Adrenal gland (tissue), 9 donors: ENCODE measurements at regions not wholly inside any gene's neighbourhood (a gene's known extent, or its start where the extent isn't known, plus 50 kb on each side); places are given as distances from the start of the nearest gene placed in this dataset.

Source experiments
- DNase-seq, 7 donors: peaks; one replicate each; pipeline ENCODE4 v3.0.0-alpha.2; 2019 to 2020
- H3K27ac ChIP-seq, 5 donors: fragments of 200-600 bp; sonication (generic) in 4 of 5; 1 replicate in 3 of 5; 2 replicates in 2 of 5; pipeline versions ENCODE4 v1.5.1 to v1.8.0; 2016 to 2020; ENCODE audit warnings: mild to moderate bottlenecking in 1 of 5
- H3K27me3 ChIP-seq: fragments of 200-600 bp; 2 replicates; pipeline ENCODE4 v1.8.0; 2021
- H3K36me3 ChIP-seq, 2 donors: fragments of 200-600 bp; replicated peaks in 1 of 2; 1 replicate in 1 of 2; 2 replicates in 1 of 2; pipeline versions ENCODE4 v1.5.1 to v1.8.0; 2018 to 2022
- H3K4me1 ChIP-seq, 2 donors: fragments of 200-600 bp; replicated peaks in 1 of 2; 1 replicate in 1 of 2; 2 replicates in 1 of 2; pipeline versions ENCODE4 v1.5.1 to v1.8.0; 2018 to 2021
- H3K4me3 ChIP-seq, 4 donors: fragments of 200-600 bp; sonication (generic) in 3 of 4; one replicate each; pipeline ENCODE4 v1.5.1; 2016 to 2018
- H3K9me3 ChIP-seq, 3 donors: fragments of 200-600 bp; sonication (generic) in 1 of 3; replicated peaks in 1 of 3; 1 replicate in 2 of 3; 2 replicates in 1 of 3; pipeline versions ENCODE4 v1.5.1 to v1.8.0; 2016 to 2021
- CTCF ChIP-seq, 6 experiments: fragments of 450-650 bp in 4 of 6; fragments of 200-600 bp in 2 of 6; sonication (generic) in 1 of 6; IDR thresholded peaks; 1 replicate in 5 of 6; 2 replicates in 1 of 6; pipeline versions ENCODE4 v1.5.1 to v1.8.0; 2016 to 2021; ENCODE audit warnings: antibody characterized with exemption in 6 of 6, mild to moderate bottlenecking in 2 of 6, moderate library complexity in 1 of 6
- POLR2A ChIP-seq, 2 donors: fragments of 450-650 bp; IDR thresholded peaks; one replicate each; pipeline ENCODE4 v1.6.1; 2017; ENCODE audit warnings: antibody characterized with exemption in 2 of 2, mild to moderate bottlenecking in 2 of 2, moderate library complexity in 1 of 2
- WGBS, 4 donors: extraction: QIAGEN DNeasy Blood & Tissue Kit in 2 of 4; methylation state at CpG; one replicate each; pipeline versions ENCODE4 v1.1.5 to v1.1.7; 2013 to 2017; 5-methylcytosine and 5-hydroxymethylcytosine counted together
- intact Hi-C, 2 donors: fragments of 100-400 bp; cut with DNase I; formaldehyde crosslinking; loops; one replicate each; pipeline versions ENCODE4 v1.14.1 to v1.15.0; 2022 to 2023
- donor health status: healthy with polysubstance abuse.
- donor health status: Bipolar disorder and iron deficiency.
- donor health status: DM: yes; HTN: yes; CAD: no.
- donor health status: DM: no; HTN: no; CAD: no.
- donor health status: DM: no; HTN: no; CAD: no.

GRCh38 chr1:22380024-22380785 is 71.4 kb upstream of the ZBTB40 start:
- Histone ChIP-seq H3K27me3 (no peaks in the 10 kb centered on the region), H3K27ac (no peak overlapping the region), H3K36me3 (no peaks in the 10 kb centered on the region), H3K9me3 (no peaks in the 10 kb centered on the region), H3K4me3 (no peak overlapping the region), H3K4me1 (peaks cover 7 to 8% of the 10 kb centered on the region in 2 donors)
- 60 to 89% (median 69%) methylated on average over 4 to 10 of the region's 10 CpGs for WGBS, 4 donors
- DNase-seq = peak in 5 of 7 donors; percentile 39 to 56 (median 44)
- intact Hi-C loops = no loop called here
- TF ChIP-seq CTCF (IDR thresholded peaks at IDR 0.05) (no peak), POLR2A (IDR thresholded peaks at IDR 0.05) (no peak)

- WGBS, 4 donors = 86 to 90% (median 88%) methylated on average over 22 of the region's 22 CpGs
- H3K27ac ChIP-seq = no peak overlapping the region
- DNase-seq = no peak
- H3K9me3 ChIP-seq = no peaks in the 10 kb centered on the region
- H3K36me3 ChIP-seq = no peaks in the 10 kb centered on the region
- no peak overlapping the region for H3K4me3 ChIP-seq
- H3K4me1 ChIP-seq = no peaks in the 10 kb centered on the region
- intact Hi-C loops = no loop called here
- no peak for TF ChIP-seq POLR2A (IDR thresholded peaks at IDR 0.05)
- no peak for TF ChIP-seq CTCF (IDR thresholded peaks at IDR 0.05)
- H3K27me3 ChIP-seq = no peaks in the 10 kb centered on the region
Measured at GRCh38 chr1:22383526-22384294, 67.9 kb upstream of the ZBTB40 start.

- WGBS, 4 donors = 55 to 82% (median 70%) methylated on average over 4 of the region's 4 CpGs
- Histone ChIP-seq H3K9me3 (no peaks in the 10 kb centered on the region), H3K27me3 (no peaks in the 10 kb centered on the region), H3K4me1 (no peaks in the 10 kb centered on the region), H3K27ac (no peak overlapping the region), H3K36me3 (no peaks in the 10 kb centered on the region), H3K4me3 (no peak overlapping the region)
- no peak for TF ChIP-seq CTCF (IDR thresholded peaks at IDR 0.05)
- no peak for TF ChIP-seq POLR2A (IDR thresholded peaks at IDR 0.05)
- DNase-seq = no peak
- intact Hi-C loops = no loop called here
Measured at GRCh38 chr1:22385537-22385936, 66.1 kb upstream of the ZBTB40 start.

- Histone ChIP-seq H3K4me1 (no peaks in the 10 kb centered on the region), H3K4me3 (no peak overlapping the region), H3K27me3 (no peaks in the 10 kb centered on the region), H3K9me3 (no peaks in the 10 kb centered on the region), H3K36me3 (no peaks in the 10 kb centered on the region), H3K27ac (no peak overlapping the region)
- intact Hi-C loops = no loop called here
- no peak for DNase-seq
- 87 to 92% (median 90%) methylated on average over 3 of the region's 3 CpGs for WGBS, 4 donors
- TF ChIP-seq POLR2A (IDR thresholded peaks at IDR 0.05) (no peak), CTCF (IDR thresholded peaks at IDR 0.05) (no peak)
Measured at GRCh38 chr1:22386774-22387173, 64.9 kb upstream of the ZBTB40 start.
